HPDE6-E6E7 (cell line): ENCODE measurements at regions not wholly inside any gene's neighbourhood (a gene's known extent, or its start where the extent isn't known, plus 50 kb on each side); places are given as distances from the start of the nearest gene placed in this dataset.
"Not testable (repeated sequence)": the region's sequence is repeated elsewhere in the genome, so short reads cannot be mapped to it uniquely, and the experiment has no call there.

Experiments
- DNase-seq: peaks from one replicate; pipeline ENCODE4 v3.0.0; 2011; ENCODE audit warnings: missing footprints; ENCODE audit errors: extremely low spot score

- DNase-seq, result no peak
Observed at GRCh38 chr10:2197663-2198062, 460.3 kb upstream of the ADARB2 start.

GRCh38 chr10:2196272-2196671 is 458.9 kb upstream of the ADARB2 start:
- DNase-seq, result no peak

- DNase-seq, result not testable (repeated sequence)
Observed at GRCh38 chr10:2189356-2189755, 452.0 kb upstream of the ADARB2 start.

- no peak for DNase-seq
Observed at GRCh38 chr10:2188371-2188770, 451.0 kb upstream of the ADARB2 start.

- DNase-seq, result peak; percentile 1
Observed at GRCh38 chr10:2173327-2173726, 436.0 kb upstream of the ADARB2 start.

- no peak for DNase-seq
Observed at GRCh38 chr10:2165771-2166460, 428.6 kb upstream of the ADARB2 start.

- no peak for DNase-seq
Observed at GRCh38 chr10:2150288-2150687, 413.0 kb upstream of the ADARB2 start.

- no peak for DNase-seq
Observed at GRCh38 chr10:2145926-2146478, 408.7 kb upstream of the ADARB2 start.

GRCh38 chr10:2145491-2145890 is 408.2 kb upstream of the ADARB2 start:
- no peak for DNase-seq

- no peak for DNase-seq
Observed at GRCh38 chr10:2144584-2144983, 407.3 kb upstream of the ADARB2 start.

GRCh38 chr10:2143213-2143835 is 406.0 kb upstream of the ADARB2 start:
- no peak for DNase-seq

- DNase-seq, result no peak
Observed at GRCh38 chr10:2139746-2140145, 402.4 kb upstream of the ADARB2 start.

GRCh38 chr10:2137549-2138174 is 400.3 kb upstream of the ADARB2 start:
- DNase-seq, result peak; percentile 28

GRCh38 chr10:2130705-2131305 is 393.5 kb upstream of the ADARB2 start:
- no peak for DNase-seq

- no peak for DNase-seq
Observed at GRCh38 chr10:2128991-2129390, 391.7 kb upstream of the ADARB2 start.

- DNase-seq, result no peak
Observed at GRCh38 chr10:2124135-2124534, 386.8 kb upstream of the ADARB2 start.

GRCh38 chr10:2122431-2123124 is 385.3 kb upstream of the ADARB2 start:
- DNase-seq, result no peak

GRCh38 chr10:2121929-2122328 is 384.6 kb upstream of the ADARB2 start:
- no peak for DNase-seq

- DNase-seq, result no peak
Observed at GRCh38 chr10:2121315-2121714, 384.0 kb upstream of the ADARB2 start.

GRCh38 chr10:2120746-2121145 is 383.4 kb upstream of the ADARB2 start:
- no peak for DNase-seq

- DNase-seq, result peak; percentile 36
Observed at GRCh38 chr10:2119316-2119715, 382.0 kb upstream of the ADARB2 start.

- no peak for DNase-seq
Observed at GRCh38 chr10:2118201-2118600, 380.9 kb upstream of the ADARB2 start.
